GM12865 (cell line): ENCODE measurements at regions not wholly inside any gene's neighbourhood (a gene's known extent, or its start where the extent isn't known, plus 50 kb on each side); places are given as distances from the start of the nearest gene placed in this dataset.

Experiments
- DNase-seq: peaks from one replicate; pipeline ENCODE4 v3.0.0; 2010; ENCODE audit warnings: low read depth
- H3K4me3 ChIP-seq: 2 replicates; pipeline ENCODE4 v1.5.1; 2011; ENCODE audit warnings: mild to moderate bottlenecking, low read depth, low read length, control low read depth
- CTCF ChIP-seq: IDR thresholded peaks from 2 replicates; pipeline ENCODE4 v1.5.1; 2011; ENCODE audit warnings: low read length, control low read depth, low read depth, inconsistent platforms; ENCODE audit not compliant: insufficient read depth; ENCODE audit errors: missing control alignments

GRCh38 chrX:110466790-110467189 is 108.1 kb downstream of the RTL9 start:
- H3K4me3 ChIP-seq = no peak overlapping the region
- no peak for DNase-seq
- no peak for TF ChIP-seq CTCF

- no peak overlapping the region for H3K4me3 ChIP-seq
- TF ChIP-seq CTCF = no peak
- DNase-seq = no peak
Observed at GRCh38 chrX:110472265-110472664, 113.6 kb downstream of the RTL9 start.

- no peak for TF ChIP-seq CTCF
- DNase-seq = no peak
- H3K4me3 ChIP-seq = no peak overlapping the region
Observed at GRCh38 chrX:110477593-110478228, 119.1 kb downstream of the RTL9 start.

- TF ChIP-seq CTCF = no peak
- no peak overlapping the region for H3K4me3 ChIP-seq
- DNase-seq = no peak
Observed at GRCh38 chrX:110491846-110492620, 133.4 kb downstream of the RTL9 start.

GRCh38 chrX:110504947-110505346 is 146.3 kb downstream of the RTL9 start:
- no peak for DNase-seq
- no peak for TF ChIP-seq CTCF
- no peak overlapping the region for H3K4me3 ChIP-seq

GRCh38 chrX:110509755-110510532 is 151.3 kb downstream of the RTL9 start:
- no peak for DNase-seq
- TF ChIP-seq CTCF = no peak
- no peak overlapping the region for H3K4me3 ChIP-seq
